K562 (cell line): ENCODE measurements at regions not wholly inside any gene's neighbourhood (a gene's known extent, or its start where the extent isn't known, plus 50 kb on each side); places are given as distances from the start of the nearest gene placed in this dataset.

Experiments
- ATAC-seq: fragments of 200-7000 bp; cut with Tn5 transposase; 3 replicates; pipeline ENCODE4 v1.9.1; 2020; ENCODE audit warnings: moderate library complexity
- BruUV-seq: library from RNA; stranded (reverse); fragments of 400-500 nt; replicated peaks from 2 replicates; lab custom pipeline; 2021; lab: Mats Ljungman, UMichigan
- CTCF ChIA-PET: fragments of 300-600 bp; formaldehyde crosslinking; extraction: SDS; loops from one replicate; lab custom pipeline; 2021; ENCODE audit warnings: low intra/inter-chr PET ratio; lab: Yijun Ruan, JAX
- POLR2A ChIA-PET: fragments of 300-600, 350-650 bp; sonication (Branson Sonifier 250); formaldehyde crosslinking; extraction: SDS; loops from one replicate; lab custom pipeline; 2021; ENCODE audit warnings: antibody characterized with exemption, inconsistent platforms; lab: Yijun Ruan, JAX
- DNase-seq, 4 experiments: peaks; one replicate each; pipeline versions ENCODE4 v3.0.0 to v3.0.0-alpha.2; 2011 to 2018; ENCODE audit warnings: low spot score in 3 of 4, mixed read lengths in 3 of 4; ENCODE audit errors: extremely low read depth in 1 of 4
- FAIRE-seq: peaks from 2 replicates; lab custom pipeline; 2011; peaks lifted over from hg19 to GRCh38; lab: Jason Lieb, UNC
- H2AFZ ChIP-seq: 2 replicates; pipeline ENCODE4 v1.6.0; 2011; ENCODE audit warnings: low read depth, low read length, control low read depth, inconsistent platforms
- H3K27ac ChIP-seq: fragments of 200-600 bp; 3 replicates; pipeline ENCODE4 v1.8.0; 2011; ENCODE audit warnings: low read depth, mild to moderate bottlenecking, control low read depth, inconsistent platforms, low read length, moderate library complexity, mixed read lengths; ENCODE audit errors: extremely low read depth
- H3K27me3 ChIP-seq, 2 experiments: fragments of 300-600 bp in 1 of 2; 2 replicates in 1 of 2; 3 replicates in 1 of 2; pipeline versions ENCODE4 v1.6.0 to v1.8.0; 2011; ENCODE audit warnings: inconsistent platforms in 2 of 2, low read length in 2 of 2, mild to moderate bottlenecking in 1 of 2, mixed read lengths in 1 of 2, moderate library complexity in 1 of 2; ENCODE audit not compliant: control insufficient read depth in 2 of 2, insufficient read depth in 2 of 2
- H3K36me3 ChIP-seq: fragments of 300-600 bp; 3 replicates; pipeline ENCODE4 v1.8.0; 2011; ENCODE audit warnings: mild to moderate bottlenecking, low read length, inconsistent platforms; ENCODE audit not compliant: control insufficient read depth, insufficient read depth
- H3K4me1 ChIP-seq, 2 experiments: fragments of 200-600 bp in 1 of 2; replicated peaks in 1 of 2; 2 replicates in 1 of 2; 3 replicates in 1 of 2; pipeline versions ENCODE4 v1.5.1 to v1.8.0; 2011; ENCODE audit warnings: inconsistent platforms in 2 of 2, low read length in 2 of 2, mild to moderate bottlenecking in 1 of 2, mixed read lengths in 1 of 2, moderate library complexity in 1 of 2; ENCODE audit not compliant: control insufficient read depth in 2 of 2, insufficient read depth in 2 of 2
- H3K4me2 ChIP-seq: 2 replicates; pipeline ENCODE4 v1.6.1; 2011; ENCODE audit warnings: low read length, control low read depth, inconsistent platforms, mixed read lengths; ENCODE audit not compliant: insufficient read depth
- H3K4me3 ChIP-seq: fragments of 200-600 bp; sonication (generic), shearing (Covaris generic); 2 replicates; pipeline ENCODE4 v1.5.1; 2016; ENCODE audit warnings: control low read depth, inconsistent platforms
- H3K79me2 ChIP-seq: fragments of 200-600 bp; 3 replicates; pipeline ENCODE4 v1.8.0; 2011; ENCODE audit warnings: low read length, inconsistent platforms; ENCODE audit not compliant: control insufficient read depth, insufficient read depth
- H3K9ac ChIP-seq, 2 experiments: 2 replicates each; pipeline versions ENCODE4 v1.6.0 to v1.6.1; 2011; ENCODE audit warnings: low read depth in 2 of 2, low read length in 2 of 2, control low read depth in 1 of 2, inconsistent platforms in 1 of 2, mild to moderate bottlenecking in 1 of 2, mixed read lengths in 1 of 2; ENCODE audit not compliant: insufficient read depth in 1 of 2
- H3K9me1 ChIP-seq: one replicate; pipeline ENCODE4 v1.6.0; 2011; ENCODE audit warnings: inconsistent platforms, mild to moderate bottlenecking, low read length, moderate library complexity; ENCODE audit not compliant: control insufficient read depth, insufficient read depth
- H3K9me3 ChIP-seq: replicated peaks from 2 replicates; pipeline ENCODE4 v1.5.1; 2011; ENCODE audit warnings: low read depth, low read length, inconsistent platforms; ENCODE audit not compliant: control insufficient read depth, insufficient read depth
- H4K20me1 ChIP-seq: replicated peaks from 2 replicates; pipeline ENCODE4 v1.6.1; 2011; ENCODE audit warnings: low read length, inconsistent platforms, mixed read lengths; ENCODE audit not compliant: control insufficient read depth, insufficient read depth
- CREBBP ChIP-seq: IDR thresholded peaks from one replicate; pipeline ENCODE4 v1.6.1; 2012; ENCODE audit warnings: low read depth, mild to moderate bottlenecking, control low read depth, inconsistent platforms, low read length
- EP400 ChIP-seq: fragments of 450-650 bp; IDR thresholded peaks from 2 replicates; pipeline ENCODE4 v1.6.1; 2017; ENCODE audit warnings: antibody characterized with exemption, mild to moderate bottlenecking, moderate library complexity
- KHSRP ChIP-seq: fragments of 450-650 bp; IDR thresholded peaks from 2 replicates; pipeline ENCODE4 v1.6.1; 2017
- MED1 ChIP-seq: sonication (generic); formaldehyde crosslinking; IDR thresholded peaks from 2 replicates; pipeline ENCODE4 v1.8.1; 2023; ENCODE audit warnings: missing genetic modification reagents, borderline replicate concordance
- MTA2 ChIP-seq: fragments of 450-650 bp; IDR thresholded peaks from 2 replicates; pipeline ENCODE4 v1.6.1; 2016; ENCODE audit warnings: low read depth
- NEUROD1 ChIP-seq: fragments of 150-350 bp; IDR thresholded peaks from 2 replicates; pipeline ENCODE4 v1.6.1; 2014; ENCODE audit warnings: borderline replicate concordance, low read length, low read depth; ENCODE audit not compliant: partially characterized antibody
- SMARCA5 ChIP-seq: fragments of 450-650 bp; IDR thresholded peaks from 2 replicates; pipeline ENCODE4 v1.6.1; 2016
- SRSF3 ChIP-seq: fragments of 200-400 bp; formaldehyde crosslinking; IDR thresholded peaks from 2 replicates; pipeline ENCODE4 v1.6.1; 2016; ENCODE audit warnings: mild to moderate bottlenecking, low read length, moderate library complexity; ENCODE audit not compliant: insufficient read depth
- ZBTB17 ChIP-seq: fragments of 450-650 bp; formaldehyde crosslinking; IDR thresholded peaks from 2 replicates; pipeline ENCODE4 v1.4.0; 2020; ENCODE audit warnings: mild to moderate bottlenecking
- ZNF41 ChIP-seq: fragments of 250-450 bp; sonication (Bioruptor Pico); conservative IDR thresholded peaks from 2 replicates; pipeline ENCODE4 v1.4.0; 2020; ENCODE audit warnings: mild to moderate bottlenecking
- WGBS: fragments of 100-300 bp; shearing (Covaris generic); methylation state at CpG from one replicate; pipeline ENCODE4 v1.1.6; 2016; ENCODE audit warnings: low coverage, mixed read lengths; ENCODE audit not compliant: insufficient coverage; ENCODE audit errors: missing lambda C conversion rate; 5-methylcytosine and 5-hydroxymethylcytosine counted together
- in situ Hi-C: fragments of 300-500 bp; cut with MboI; formaldehyde crosslinking; loops from 4 replicates; pipeline ENCODE4 v1.15.0; 2018; ENCODE audit warnings: inconsistent platforms, mixed read lengths
- intact Hi-C: fragments of 100-400 bp; cut with micrococcal nuclease; formaldehyde crosslinking; loops from 2 replicates; pipeline ENCODE4 v1.14.2; 2022
- TF ChIP-seq, protein P1 (sequence below), 2 experiments: fragments of 450-650 bp in 1 of 2; sonication (generic) in 1 of 2; formaldehyde crosslinking in 1 of 2; IDR thresholded peaks in 1 of 2; conservative IDR thresholded peaks in 1 of 2; 2 replicates each; pipeline versions ENCODE4 v1.6.1 to v1.8.1; 2016 to 2023; ENCODE audit warnings: mild to moderate bottlenecking in 2 of 2, moderate library complexity in 2 of 2, inconsistent platforms in 1 of 2, missing genetic modification reagents in 1 of 2
- TF ChIP-seq, protein P2 (sequence below): sonication (generic); formaldehyde crosslinking; IDR thresholded peaks from 2 replicates; pipeline ENCODE4 v1.8.0; 2022; ENCODE audit warnings: mild to moderate bottlenecking, missing genetic modification reagents
- TF ChIP-seq, protein P3 (sequence below): fragments of 450-650 bp; conservative IDR thresholded peaks from 2 replicates; pipeline ENCODE4 v1.6.1; 2016; ENCODE audit warnings: missing genetic modification characterization, low read depth, mild to moderate bottlenecking, missing compliant biosample characterization, moderate library complexity

DNA sequence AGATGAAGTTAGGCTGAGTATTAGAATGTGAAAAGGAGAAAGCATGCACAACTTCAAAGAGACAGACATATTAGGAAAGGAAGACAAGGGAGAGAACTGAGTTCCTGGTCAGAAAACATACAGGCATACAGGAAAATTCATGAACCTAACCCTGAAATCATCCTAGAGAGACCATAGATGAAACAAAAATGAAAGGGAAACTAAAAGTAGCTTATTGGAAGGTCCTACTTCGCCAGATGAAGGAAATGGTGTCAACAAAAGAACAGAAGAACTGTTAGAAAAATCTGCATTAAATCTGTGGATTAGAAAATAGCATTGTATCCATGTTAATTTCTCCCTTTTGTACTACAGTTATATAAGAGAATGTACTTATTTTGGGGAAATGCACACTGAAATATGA is 169.0 kb upstream of the UFM1 start:
- Histone ChIP-seq H3K9ac (no peak overlapping the region), H2AFZ (no peak overlapping the region), H3K79me2 (no peaks in the 10 kb centered on the region), H4K20me1 (no peaks in the 10 kb centered on the region), H3K27me3 (no peaks in the 10 kb centered on the region), H3K9me3 (no peaks in the 10 kb centered on the region), H3K36me3 (no peaks in the 10 kb centered on the region), H3K4me1 (no peaks in the 10 kb centered on the region), H3K9me1 (no peaks in the 10 kb centered on the region), H3K4me3 (no peak overlapping the region), H3K27ac (no peak overlapping the region), H3K4me2 (no peak overlapping the region)
- BruUV-seq, result no TSS peak
- in situ Hi-C loops, result no loop called here
- WGBS, result 0% methylated on average over 1 of the region's 1 CpG
- intact Hi-C loops, result no loop called here
- TF ChIP-seq SRSF3, result no peak
- no peak for TF ChIP-seq MTA2
- TF ChIP-seq, protein P1, sequence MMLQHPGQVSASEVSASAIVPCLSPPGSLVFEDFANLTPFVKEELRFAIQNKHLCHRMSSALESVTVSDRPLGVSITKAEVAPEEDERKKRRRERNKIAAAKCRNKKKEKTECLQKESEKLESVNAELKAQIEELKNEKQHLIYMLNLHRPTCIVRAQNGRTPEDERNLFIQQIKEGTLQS (IDR thresholded peaks at IDR 0.05), result no peak
- TF ChIP-seq, protein P1 (CRISPR knock-in tag; conservative IDR thresholded peaks at IDR 0.05), result no peak
- TF ChIP-seq CREBBP, result no peak
- no peak for TF ChIP-seq ZNF41
- TF ChIP-seq KHSRP, result no peak
- TF ChIP-seq, protein P2, sequence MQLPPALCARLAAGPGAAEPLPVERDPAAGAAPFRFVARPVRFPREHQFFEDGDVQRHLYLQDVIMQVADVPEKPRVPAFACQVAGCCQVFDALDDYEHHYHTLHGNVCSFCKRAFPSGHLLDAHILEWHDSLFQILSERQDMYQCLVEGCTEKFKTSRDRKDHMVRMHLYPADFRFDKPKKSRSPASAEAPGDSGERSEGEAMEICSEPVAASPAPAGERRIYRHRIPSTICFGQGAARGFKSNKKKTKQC (CRISPR knock-in tag), result no peak
- no peak for TF ChIP-seq ZBTB17 (CRISPR knock-in tag)
- no peak for TF ChIP-seq SMARCA5
- TF ChIP-seq, protein P3, sequence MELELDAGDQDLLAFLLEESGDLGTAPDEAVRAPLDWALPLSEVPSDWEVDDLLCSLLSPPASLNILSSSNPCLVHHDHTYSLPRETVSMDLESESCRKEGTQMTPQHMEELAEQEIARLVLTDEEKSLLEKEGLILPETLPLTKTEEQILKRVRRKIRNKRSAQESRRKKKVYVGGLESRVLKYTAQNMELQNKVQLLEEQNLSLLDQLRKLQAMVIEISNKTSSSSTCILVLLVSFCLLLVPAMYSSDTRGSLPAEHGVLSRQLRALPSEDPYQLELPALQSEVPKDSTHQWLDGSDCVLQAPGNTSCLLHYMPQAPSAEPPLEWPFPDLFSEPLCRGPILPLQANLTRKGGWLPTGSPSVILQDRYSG (tag), result no peak
- TF ChIP-seq NEUROD1, result no peak
- no peak for TF ChIP-seq MED1 (CRISPR knock-in tag)
- no peak for TF ChIP-seq EP400
- no peak for FAIRE-seq
- ATAC-seq, result no peak
- DNase-seq, result no peak
- ChIA-PET CTCF (no interaction called here), POLR2A (no interaction called here)
